HUES64 (cell line): ENCODE measurements at regions not wholly inside any gene's neighbourhood (a gene's known extent, or its start where the extent isn't known, plus 50 kb on each side); places are given as distances from the start of the nearest gene placed in this dataset.

Source experiments
- H3K27ac ChIP-seq: 2 replicates; pipeline ENCODE4 v1.7.0; 2013; ENCODE audit warnings: low read depth, low read length, inconsistent platforms
- H3K27me3 ChIP-seq: 2 replicates; pipeline ENCODE4 v1.6.1; 2013; ENCODE audit warnings: mild to moderate bottlenecking, low read length; ENCODE audit not compliant: insufficient read depth
- H3K36me3 ChIP-seq: 2 replicates; pipeline ENCODE4 v1.6.1; 2013; ENCODE audit warnings: mild to moderate bottlenecking, low read length; ENCODE audit not compliant: insufficient read depth
- H3K4me1 ChIP-seq: 2 replicates; pipeline ENCODE4 v1.6.1; 2013; ENCODE audit warnings: mild to moderate bottlenecking, low read length, moderate library complexity; ENCODE audit not compliant: insufficient read depth
- H3K4me3 ChIP-seq: 2 replicates; pipeline ENCODE4 v1.5.1; 2013; ENCODE audit warnings: mild to moderate bottlenecking, low read length, moderate library complexity
- H3K9ac ChIP-seq: 2 replicates; pipeline ENCODE4 v1.6.1; 2013; ENCODE audit warnings: mild to moderate bottlenecking, low read depth, low read length
- H3K9me3 ChIP-seq: 2 replicates; pipeline ENCODE4 v1.6.1; 2013; ENCODE audit warnings: low read depth, low read length; ENCODE audit not compliant: insufficient read depth
- WGBS: fragments of 150-250, 120-280 bp; methylation state at CpG from one replicate; pipeline ENCODE4 v1.1.7; 2013; ENCODE audit warnings: missing lambda C conversion rate; 5-methylcytosine and 5-hydroxymethylcytosine counted together

DNA sequence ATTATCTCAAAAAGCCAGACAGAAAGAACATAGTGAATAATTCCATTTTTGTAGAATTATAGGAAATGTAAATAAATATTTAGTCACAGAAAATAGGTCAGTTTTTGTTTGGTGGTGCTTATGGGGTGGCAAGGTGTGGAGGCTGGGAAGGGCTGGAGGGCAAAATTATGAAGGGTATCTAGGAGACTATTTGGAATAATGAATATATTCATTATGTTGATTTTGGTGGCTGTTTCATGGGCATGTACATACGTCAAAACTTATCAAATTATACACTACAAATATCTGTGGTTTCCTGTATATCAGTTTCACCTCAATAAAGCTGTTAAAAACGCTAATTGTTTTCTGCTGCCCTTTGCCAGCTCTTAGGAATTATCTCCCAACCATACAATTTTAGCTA is 298.7 kb upstream of the GOLIM4 start:
- no peaks in the 10 kb centered on the region for H3K36me3 ChIP-seq
- 96% methylated on average over 2 of the region's 2 CpGs for WGBS
- H3K27ac ChIP-seq: no peak overlapping the region
- H3K27me3 ChIP-seq: no peaks in the 10 kb centered on the region
- H3K4me1 ChIP-seq: peaks cover 10% of the 10 kb centered on the region; the same call in 1 of the 2 replicates
- H3K9ac ChIP-seq: no peak overlapping the region
- no peaks in the 10 kb centered on the region for H3K9me3 ChIP-seq
- H3K4me3 ChIP-seq: no peak overlapping the region

- Histone ChIP-seq H3K27me3 (no peaks in the 10 kb centered on the region), H3K4me3 (no peak overlapping the region), H3K4me1 (no peaks in the 10 kb centered on the region), H3K36me3 (no peaks in the 10 kb centered on the region), H3K27ac (no peak overlapping the region), H3K9ac (no peak overlapping the region), H3K9me3 (no peaks in the 10 kb centered on the region)
Observed at GRCh38 chr3:168386301-168386700, 290.6 kb upstream of the GOLIM4 start.

DNA sequence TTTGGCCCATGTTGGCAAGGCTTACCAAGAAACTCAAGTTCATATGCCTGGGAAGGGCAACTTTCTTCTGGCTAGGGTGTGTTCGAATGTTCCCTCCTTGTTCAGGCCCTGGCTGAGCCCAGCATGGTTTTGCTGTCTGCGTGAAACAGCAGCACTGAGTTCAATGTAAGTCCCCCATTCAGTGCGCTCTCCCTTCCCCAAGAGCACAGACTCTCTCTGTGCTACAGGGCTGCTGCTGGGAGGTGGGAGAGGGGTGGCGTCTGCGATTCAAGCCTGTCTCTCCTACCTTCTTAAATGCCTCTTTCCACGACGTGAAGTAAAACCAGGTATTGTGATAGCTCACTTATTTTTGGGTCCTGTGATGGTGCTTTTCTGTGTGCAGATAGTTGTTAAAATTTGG is 289.3 kb upstream of the GOLIM4 start:
- WGBS: 89% methylated on average over 7 of the region's 7 CpGs
- no peaks in the 10 kb centered on the region for H3K4me1 ChIP-seq
- no peaks in the 10 kb centered on the region for H3K9me3 ChIP-seq
- H3K9ac ChIP-seq: no peak overlapping the region
- no peaks in the 10 kb centered on the region for H3K36me3 ChIP-seq
- no peaks in the 10 kb centered on the region for H3K27me3 ChIP-seq
- H3K4me3 ChIP-seq: no peak overlapping the region
- no peak overlapping the region for H3K27ac ChIP-seq

DNA sequence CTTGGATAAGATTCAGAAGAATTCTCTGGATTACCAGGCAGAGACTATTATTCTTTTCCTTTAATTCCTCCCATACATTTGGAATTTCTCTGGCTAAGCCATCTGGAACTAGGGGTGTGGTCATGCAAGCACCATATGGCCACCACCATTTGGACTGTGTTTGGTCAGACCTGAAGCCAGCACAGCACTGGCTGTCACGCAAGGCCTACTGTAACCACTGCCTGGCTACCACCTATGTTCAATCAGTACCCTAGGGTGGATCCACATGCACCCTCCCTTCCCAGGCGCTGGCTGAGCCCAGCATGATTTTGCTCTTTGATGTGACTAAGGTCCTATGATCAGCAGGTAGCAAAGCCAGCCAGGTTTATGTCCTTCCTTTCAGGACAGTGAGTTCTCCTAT is 287.8 kb upstream of the GOLIM4 start:
- Histone ChIP-seq H3K4me3 (no peak overlapping the region), H3K9me3 (no peaks in the 10 kb centered on the region), H3K36me3 (no peaks in the 10 kb centered on the region), H3K27me3 (no peaks in the 10 kb centered on the region), H3K9ac (no peak overlapping the region), H3K27ac (no peak overlapping the region), H3K4me1 (no peaks in the 10 kb centered on the region)
- 97% methylated on average over 2 of the region's 2 CpGs for WGBS

GRCh38 chr3:168371846-168372245 is 276.1 kb upstream of the GOLIM4 start:
- 93% methylated on average over 3 of the region's 3 CpGs for WGBS
- no peaks in the 10 kb centered on the region for H3K27me3 ChIP-seq
- no peaks in the 10 kb centered on the region for H3K36me3 ChIP-seq
- H3K9ac ChIP-seq: no peak overlapping the region
- no peaks in the 10 kb centered on the region for H3K4me1 ChIP-seq
- H3K27ac ChIP-seq: no peak overlapping the region
- H3K4me3 ChIP-seq: no peak overlapping the region
- H3K9me3 ChIP-seq: 0 out of 2 replicates have a peak, but pooled peaks cover 5% of the 10 kb centered on the region

GRCh38 chr3:168364967-168365366 is 269.2 kb upstream of the GOLIM4 start:
- Histone ChIP-seq H3K27ac (no peak overlapping the region), H3K27me3 (no peaks in the 10 kb centered on the region), H3K4me3 (no peak overlapping the region), H3K9ac (no peak overlapping the region), H3K36me3 (no peaks in the 10 kb centered on the region), H3K4me1 (no peaks in the 10 kb centered on the region), H3K9me3 (no peaks in the 10 kb centered on the region)
- WGBS: 94% methylated on average over 1 of the region's 1 CpG

GRCh38 chr3:168362661-168363247 is 267.0 kb upstream of the GOLIM4 start:
- H3K36me3 ChIP-seq: no peaks in the 10 kb centered on the region
- no peak overlapping the region for H3K27ac ChIP-seq
- H3K4me3 ChIP-seq: no peak overlapping the region
- 90% methylated on average over 4 of the region's 4 CpGs for WGBS
- no peaks in the 10 kb centered on the region for H3K9me3 ChIP-seq
- H3K27me3 ChIP-seq: no peaks in the 10 kb centered on the region
- no peaks in the 10 kb centered on the region for H3K4me1 ChIP-seq
- no peak overlapping the region for H3K9ac ChIP-seq

DNA sequence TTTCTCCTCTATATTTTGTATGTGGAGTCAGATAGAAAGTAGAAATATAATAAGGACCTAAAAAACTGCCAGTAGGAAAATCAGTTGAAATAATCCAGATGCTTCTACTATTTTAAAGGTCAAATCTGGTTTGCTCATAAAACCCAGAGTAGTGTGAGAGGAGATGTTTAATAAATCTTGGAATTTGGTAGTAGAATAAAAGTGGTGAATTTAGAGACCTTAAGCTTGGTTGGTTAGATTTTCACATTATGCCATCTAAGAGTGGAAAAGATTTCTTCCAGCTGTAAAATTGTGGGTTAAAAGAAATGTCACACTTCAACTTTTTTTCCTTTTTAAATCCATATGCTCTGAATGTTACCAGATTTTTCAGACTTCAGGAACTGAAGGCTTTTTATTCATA is 266.4 kb upstream of the GOLIM4 start:
- H3K36me3 ChIP-seq: no peaks in the 10 kb centered on the region
- no peaks in the 10 kb centered on the region for H3K4me1 ChIP-seq
- H3K27me3 ChIP-seq: no peaks in the 10 kb centered on the region

GRCh38 chr3:168360993-168361392 is 265.3 kb upstream of the GOLIM4 start:
- WGBS: 100% methylated on average over 3 of the region's 3 CpGs
- Histone ChIP-seq H3K4me3 (no peak overlapping the region), H3K27ac (no peak overlapping the region), H3K9ac (no peak overlapping the region), H3K27me3 (no peaks in the 10 kb centered on the region), H3K36me3 (no peaks in the 10 kb centered on the region), H3K4me1 (no peaks in the 10 kb centered on the region), H3K9me3 (no peaks in the 10 kb centered on the region)

More for the DNA sequence above, 266.4 kb upstream of the GOLIM4 start:
- Histone ChIP-seq H3K9ac (no peak overlapping the region), H3K9me3 (no peaks in the 10 kb centered on the region), H3K27ac (no peak overlapping the region), H3K4me3 (no peak overlapping the region)

GRCh38 chr3:168342946-168343850 is 247.5 kb upstream of the GOLIM4 start:
- Histone ChIP-seq H3K36me3 (no peaks in the 10 kb centered on the region), H3K4me3 (no peak overlapping the region), H3K9ac (no peak overlapping the region), H3K4me1 (peaks cover 9% of the 10 kb centered on the region), H3K9me3 (no peaks in the 10 kb centered on the region), H3K27me3 (no peaks in the 10 kb centered on the region), H3K27ac (no peak overlapping the region)
- WGBS: 93% methylated on average over 7 of the region's 9 CpGs

GRCh38 chr3:168341956-168342936 is 246.5 kb upstream of the GOLIM4 start:
- H3K9me3 ChIP-seq: no peaks in the 10 kb centered on the region
- H3K9ac ChIP-seq: no peak overlapping the region
- H3K27ac ChIP-seq: no peak overlapping the region
- peaks cover 9% of the 10 kb centered on the region for H3K4me1 ChIP-seq
- WGBS: 97% methylated on average over 2 of the region's 2 CpGs
- no peak overlapping the region for H3K4me3 ChIP-seq
- H3K27me3 ChIP-seq: no peaks in the 10 kb centered on the region
- H3K36me3 ChIP-seq: no peaks in the 10 kb centered on the region
